ENCODE measurements at regions not wholly inside any gene's neighbourhood (a gene's known extent, or its start where the extent isn't known, plus 50 kb on each side); places are given as distances from the start of the nearest gene placed in this dataset.

DNA sequence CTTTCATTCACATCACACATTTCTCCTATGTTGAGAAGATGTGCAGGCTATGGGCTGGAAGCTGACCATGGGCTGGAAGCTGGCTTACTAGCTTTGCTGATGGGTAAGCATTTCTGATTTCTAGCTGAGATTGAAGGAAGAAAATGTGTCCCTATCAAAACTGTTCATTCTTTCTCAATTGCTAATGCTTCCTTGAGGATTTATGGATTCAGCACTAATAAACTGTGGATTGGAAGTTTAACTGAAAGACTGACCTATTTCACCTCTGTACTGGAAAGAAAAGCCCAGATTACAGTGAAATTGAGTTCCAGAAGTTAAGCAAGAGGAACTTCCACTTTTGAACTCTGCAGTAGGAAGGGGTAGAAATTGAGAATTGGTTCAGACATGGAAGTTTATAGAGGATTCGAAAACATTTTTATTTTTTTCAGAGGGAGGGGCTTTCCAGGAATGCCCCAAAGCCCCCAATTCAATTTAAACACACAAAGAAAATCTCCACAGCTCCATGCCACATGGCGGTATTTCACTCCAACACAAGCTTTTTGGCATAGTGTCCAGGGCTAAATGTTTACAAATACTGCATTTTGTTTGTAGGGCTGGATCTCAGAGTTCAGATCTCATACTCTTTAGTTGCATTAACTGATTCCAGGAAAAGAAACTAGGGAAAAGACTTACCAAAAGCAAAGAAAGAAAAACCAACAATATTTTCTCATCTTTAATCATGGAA lies 61.2 kb upstream of the ARGLU1 start:
- DNase-seq, result no peak

GRCh38 chr13:106626473-106626872 lies 58.5 kb upstream of the ARGLU1 start:
- no peak for DNase-seq

DNA sequence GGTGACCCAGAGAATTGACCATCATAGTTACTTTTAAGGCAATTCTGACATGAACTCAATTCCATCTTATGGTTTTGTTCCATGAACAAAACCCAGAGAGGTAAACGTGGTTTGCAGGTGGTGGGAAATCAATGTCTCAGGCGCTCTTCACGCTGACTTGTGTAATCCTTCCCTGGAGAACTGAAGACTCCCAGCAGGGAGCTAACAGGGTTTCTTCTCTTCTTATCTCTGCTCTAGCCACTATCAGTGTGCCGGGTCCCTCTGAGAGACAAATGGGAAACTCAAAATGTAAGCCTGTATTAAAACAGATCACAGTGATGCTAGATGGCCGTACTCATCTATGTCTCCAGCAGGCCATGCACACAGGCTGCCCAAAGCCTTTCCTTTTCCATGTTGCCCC lies 57.6 kb upstream of the ARGLU1 start:
- no peak for DNase-seq

DNA sequence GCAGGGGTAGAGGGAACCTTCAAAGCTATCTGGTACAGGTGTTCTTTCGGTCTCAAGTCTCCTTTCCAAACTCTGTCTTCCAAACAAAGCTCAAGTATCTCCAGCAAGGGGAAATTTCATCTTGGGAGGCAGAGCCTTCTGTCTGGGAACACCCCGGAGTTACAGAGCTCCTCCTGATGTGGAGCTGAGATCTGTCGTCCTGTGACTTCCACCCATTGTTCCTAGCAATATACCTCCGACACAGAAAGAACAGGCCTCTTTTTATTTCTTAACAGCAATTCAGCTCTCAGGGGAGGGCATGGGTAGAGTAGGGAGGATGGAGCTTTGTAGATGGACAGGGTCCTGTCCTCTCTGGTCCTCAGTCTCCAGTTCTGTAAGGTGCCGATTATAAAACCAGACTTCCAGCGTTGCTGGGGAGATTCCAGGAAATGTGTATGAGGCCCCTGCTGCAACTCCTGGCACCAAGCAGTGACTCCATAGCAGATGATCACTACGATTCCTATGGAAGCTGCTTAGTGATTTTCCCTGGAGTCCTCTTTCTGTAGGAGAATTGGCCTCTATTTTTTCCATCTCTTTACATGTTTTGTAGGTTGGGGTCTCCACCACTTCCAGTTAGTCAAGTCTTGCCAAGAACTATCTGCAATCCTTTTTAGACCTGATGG lies 56.0 kb upstream of the ARGLU1 start:
- DNase-seq, result no peak

GRCh38 chr13:106621833-106622232 lies 53.9 kb upstream of the ARGLU1 start:
- DNase-seq, result no peak

DNA sequence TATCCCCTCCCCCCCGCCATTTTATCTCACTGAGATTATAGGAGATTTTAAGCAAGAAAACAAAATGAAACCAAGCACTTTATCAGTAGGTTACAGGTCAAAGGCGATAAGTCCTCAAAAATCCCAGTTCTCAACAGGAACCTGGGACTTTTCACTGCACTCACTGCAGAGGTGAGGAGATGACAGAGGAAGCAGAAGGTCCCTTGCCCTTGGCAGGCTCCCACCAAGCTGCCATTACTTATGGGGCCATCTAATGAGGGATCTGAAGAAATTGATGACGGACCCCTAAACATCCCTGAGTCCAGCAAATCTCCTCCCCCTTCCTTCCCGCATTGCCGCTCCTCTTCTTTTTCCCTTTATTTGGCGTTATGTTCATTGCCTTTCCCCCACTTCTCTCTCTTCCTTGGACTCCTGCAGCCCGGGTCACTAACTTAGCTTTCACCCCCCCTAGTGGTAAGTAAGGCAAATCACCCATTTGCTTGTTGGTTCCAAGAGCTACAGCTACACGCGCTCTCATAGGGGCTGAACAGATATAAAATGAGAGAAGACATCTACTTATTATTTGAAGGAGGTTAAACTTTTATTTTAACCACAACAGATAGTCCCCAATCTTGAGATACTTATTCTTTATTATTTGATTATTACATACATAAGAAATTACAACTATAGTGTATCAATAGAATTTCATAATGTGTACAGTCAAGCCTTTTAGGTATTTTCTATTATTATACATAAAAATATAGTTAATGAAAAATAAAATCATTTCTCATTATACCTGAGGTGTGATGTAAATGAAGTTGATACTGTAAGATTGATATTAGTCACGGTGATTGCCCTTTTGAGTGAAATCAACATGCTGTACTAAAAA lies 52.0 kb upstream of the ARGLU1 start:
- peak; percentile 79 for DNase-seq

Measured in DMS79 treated with DMSO at 0.1 percent for 48 hours (cell line).